NCI-H345 treated with DMSO at 0.1 percent for 48 hours (cell line): ENCODE measurements at regions not wholly inside any gene's neighbourhood (a gene's known extent, or its start where the extent isn't known, plus 50 kb on each side); places are given as distances from the start of the nearest gene placed in this dataset.
A peak's percentile ranks its signal among the peaks of the same experiment; 100 is the strongest.
"Not testable (repeated sequence)": the region's sequence is repeated elsewhere in the genome, so short reads cannot be mapped to it uniquely, and the experiment has no call there.

Source experiments
- DNase-seq: peaks from one replicate; lab custom pipeline; 2025; ENCODE audit not compliant: unreplicated experiment; lab: John Stamatoyannopoulos, UW

GRCh38 chr17:51434434-51435170 is 174.3 kb downstream of the UTP18 start:
- DNase-seq: no peak

GRCh38 chr17:51435171-51435552 is 174.8 kb downstream of the UTP18 start:
- DNase-seq: no peak

GRCh38 chr17:51435641-51436091 is 175.3 kb downstream of the UTP18 start:
- DNase-seq: peak; percentile 35

- peak; percentile 24 for DNase-seq
These were observed 179.3 kb downstream of the UTP18 start for GRCh38 chr17:51439395-51440229.

GRCh38 chr17:51441431-51441830 is 181.1 kb downstream of the UTP18 start:
- no peak for DNase-seq

DNA sequence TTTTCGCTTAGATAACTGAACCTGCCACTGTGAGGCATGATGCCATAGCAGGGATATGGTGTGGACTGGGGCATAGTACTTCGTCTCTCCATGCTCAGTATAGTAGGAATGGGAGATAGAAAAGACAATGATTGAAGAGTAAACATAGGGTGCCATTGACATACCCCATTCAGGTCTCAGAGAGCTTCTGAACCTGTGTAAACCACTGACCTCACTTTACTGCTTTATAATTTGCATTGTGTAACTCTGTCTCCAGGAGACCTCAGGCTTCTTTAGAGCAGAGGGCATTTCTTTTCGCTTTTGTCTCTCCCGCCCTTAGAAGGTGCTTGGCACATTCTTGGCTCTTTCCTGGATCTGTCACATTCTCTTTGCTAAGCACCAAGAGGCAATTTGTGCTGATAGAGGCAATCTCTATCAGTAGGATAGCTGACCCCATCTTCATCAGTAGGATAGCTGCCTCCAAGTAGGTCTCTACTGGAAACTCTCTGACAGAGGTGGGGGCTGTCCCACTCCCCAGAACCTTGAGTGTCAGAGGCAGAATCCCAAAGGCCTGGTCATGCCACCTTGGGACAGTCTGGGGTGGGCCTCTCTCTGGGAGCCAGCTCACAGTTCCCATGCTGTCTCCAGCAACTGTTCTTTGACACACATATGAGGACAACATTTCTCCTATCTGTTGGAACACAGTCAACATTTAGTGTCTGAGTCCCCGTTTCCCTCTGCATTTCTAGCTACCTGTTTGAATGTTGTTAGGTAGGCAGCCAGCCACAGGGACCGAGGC is 181.9 kb downstream of the UTP18 start:
- no peak for DNase-seq

DNA sequence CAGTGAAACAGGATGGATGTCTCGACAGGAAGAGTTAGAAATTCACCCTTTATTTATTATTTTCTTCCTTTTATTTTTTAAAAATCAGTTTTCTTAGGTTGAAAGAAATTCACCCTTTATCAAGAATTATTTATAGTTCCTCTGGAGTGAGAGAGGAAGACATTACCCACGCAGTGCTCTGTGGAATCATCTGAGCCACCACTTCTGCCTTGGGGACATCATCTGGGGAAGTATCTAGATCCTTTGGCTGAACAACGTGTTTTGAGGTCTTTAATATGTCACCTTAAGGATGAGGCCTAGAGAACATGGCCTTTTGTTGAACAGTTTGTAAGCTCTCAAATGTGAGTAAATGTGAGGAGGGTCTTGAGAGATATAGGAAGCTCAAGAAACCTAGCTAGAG is 183.3 kb downstream of the UTP18 start:
- no peak for DNase-seq

DNA sequence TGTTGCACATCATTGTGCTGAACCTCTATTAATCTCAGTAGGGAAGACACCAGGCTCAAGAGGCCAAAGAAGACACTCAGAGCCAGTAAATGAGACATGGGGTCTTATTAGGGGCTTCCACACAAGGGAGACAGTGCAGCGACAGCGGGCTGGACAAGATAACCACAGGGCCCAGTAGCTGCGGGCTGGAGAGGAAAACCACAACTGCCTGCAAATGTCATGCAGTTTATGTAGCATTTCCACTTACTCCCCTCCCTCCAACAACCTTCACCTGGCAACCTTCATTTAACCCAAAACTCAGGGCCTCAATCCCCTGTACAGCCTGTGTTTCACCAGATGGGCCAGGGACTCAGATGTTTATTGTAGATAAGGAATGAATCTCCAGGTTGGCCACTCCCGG is 185.6 kb downstream of the UTP18 start:
- no peak for DNase-seq

GRCh38 chr17:51454456-51454978 is 194.2 kb downstream of the UTP18 start:
- no peak for DNase-seq

DNA sequence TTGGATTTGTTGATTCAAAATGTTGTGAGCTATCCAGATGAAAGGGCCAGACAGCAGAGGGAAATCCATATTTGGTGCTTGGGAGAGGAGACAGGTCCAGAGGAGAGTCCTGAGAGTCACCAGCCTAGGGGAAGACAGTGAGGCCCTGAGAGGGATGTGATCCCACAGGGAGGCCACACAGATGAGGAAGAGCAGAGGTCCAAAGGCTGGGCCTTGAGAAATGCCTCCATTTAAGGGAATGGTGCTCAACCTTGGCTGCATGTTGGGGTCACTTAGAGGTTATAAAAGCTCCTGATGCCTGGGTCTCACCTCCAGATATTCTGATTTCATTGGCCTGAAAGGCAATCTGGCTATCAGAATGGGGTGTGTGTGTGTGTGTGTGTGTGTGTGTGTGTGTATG is 194.9 kb downstream of the UTP18 start:
- DNase-seq: no peak

GRCh38 chr17:51455931-51456330 is 195.6 kb downstream of the UTP18 start:
- DNase-seq: no peak

DNA sequence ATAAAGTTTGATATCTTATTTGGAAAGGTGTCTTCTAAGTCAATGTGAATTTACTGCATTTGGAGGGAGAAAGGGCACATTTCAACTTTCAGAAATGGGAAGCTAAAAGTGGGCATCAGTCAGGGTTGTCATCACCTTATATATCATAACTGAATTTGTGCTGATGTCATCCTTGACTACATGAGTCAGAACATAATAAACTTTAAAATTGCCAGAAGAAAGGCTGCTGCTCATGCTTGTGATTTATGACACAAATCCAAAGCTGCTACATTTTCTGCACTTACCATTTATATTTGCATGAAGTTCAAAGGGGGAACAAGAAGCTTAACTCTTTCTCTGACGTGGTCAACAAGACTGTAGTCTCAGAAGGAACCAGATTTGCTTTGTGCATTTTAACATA is 196.6 kb downstream of the UTP18 start:
- no peak for DNase-seq

GRCh38 chr17:51461578-51462004 is 201.2 kb downstream of the UTP18 start:
- DNase-seq: no peak

DNA sequence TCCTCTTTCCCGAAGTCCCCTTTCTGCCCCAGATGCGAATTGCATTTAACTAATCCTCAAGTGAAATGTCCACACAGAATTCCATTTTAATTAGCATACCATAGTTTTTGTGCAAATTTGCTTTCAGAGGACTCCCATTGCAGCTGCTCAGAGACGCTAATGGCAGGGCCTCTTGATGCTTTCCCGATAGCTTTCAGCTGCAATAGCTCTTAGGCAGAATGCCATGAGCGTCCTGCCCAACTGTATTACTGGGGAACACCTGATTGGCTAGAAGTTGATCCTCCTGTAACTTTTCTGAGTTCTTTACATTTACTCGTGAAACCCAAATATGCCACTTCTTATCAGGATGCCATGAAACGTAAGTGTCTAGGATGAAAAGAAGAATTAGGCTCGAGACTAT is 203.0 kb downstream of the UTP18 start:
- DNase-seq: no peak

DNA sequence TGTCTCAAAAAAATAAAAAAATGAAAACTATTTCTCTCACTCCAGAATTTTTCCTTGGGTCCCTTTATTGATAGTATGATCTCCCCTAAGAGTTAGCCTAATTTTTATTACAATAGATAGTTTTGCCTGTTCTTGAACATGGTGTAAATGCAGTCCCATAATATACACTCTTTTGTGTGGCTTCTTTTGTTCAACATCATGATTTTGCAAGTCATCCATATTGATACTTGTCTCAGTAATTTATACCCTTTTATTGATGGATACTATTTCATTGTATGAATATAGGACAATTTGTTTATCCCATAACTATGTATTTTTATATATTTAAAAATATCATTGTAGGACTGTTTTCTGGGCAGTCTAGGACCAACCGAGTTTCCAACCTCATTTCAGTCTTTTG is 207.0 kb downstream of the UTP18 start:
- no peak for DNase-seq

GRCh38 chr17:51472670-51473205 is 212.4 kb downstream of the UTP18 start:
- DNase-seq: no peak

DNA sequence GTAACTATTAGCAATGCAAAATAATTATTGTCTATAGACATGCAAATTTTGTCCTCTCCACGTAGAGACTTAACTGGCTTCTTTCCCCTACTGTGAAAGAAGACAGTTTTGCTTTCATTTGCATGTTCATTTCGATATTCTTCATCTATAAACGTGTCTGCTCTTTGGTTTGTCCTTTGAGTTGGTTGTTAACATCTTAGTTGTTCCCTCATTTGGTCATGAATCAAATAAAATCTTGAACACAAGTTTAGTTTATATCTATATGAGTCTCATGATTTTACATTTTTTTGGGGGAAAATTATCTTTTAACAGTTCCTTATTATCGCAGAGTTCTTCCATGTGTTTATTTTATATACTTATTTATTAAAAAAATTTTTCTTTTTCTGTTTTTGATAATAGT is 214.4 kb downstream of the UTP18 start:
- DNase-seq: no peak

DNA sequence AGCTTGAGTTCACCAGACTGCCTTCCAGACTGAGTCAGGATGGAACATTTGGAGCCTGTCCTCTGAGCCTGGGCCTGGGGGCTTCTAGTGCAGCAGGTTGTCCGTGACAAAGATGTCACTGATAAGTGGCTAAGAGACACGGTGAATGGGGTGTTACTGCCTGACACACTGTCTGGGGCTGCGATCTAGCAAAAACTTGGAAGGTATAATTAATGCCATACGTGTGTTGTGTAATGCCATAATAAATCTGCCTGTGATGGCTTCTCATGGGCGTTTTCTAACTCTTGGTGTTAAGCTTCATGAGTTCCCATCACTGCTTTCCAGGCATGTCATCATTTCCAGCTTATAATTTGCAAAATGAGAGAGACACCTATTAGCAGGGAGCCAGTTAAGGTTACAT is 215.4 kb downstream of the UTP18 start:
- no peak for DNase-seq

- DNase-seq: no peak
These were observed 219.0 kb downstream of the UTP18 start for GRCh38 chr17:51479303-51479702.

GRCh38 chr17:51481370-51481769 is 221.0 kb downstream of the UTP18 start:
- DNase-seq: no peak

DNA sequence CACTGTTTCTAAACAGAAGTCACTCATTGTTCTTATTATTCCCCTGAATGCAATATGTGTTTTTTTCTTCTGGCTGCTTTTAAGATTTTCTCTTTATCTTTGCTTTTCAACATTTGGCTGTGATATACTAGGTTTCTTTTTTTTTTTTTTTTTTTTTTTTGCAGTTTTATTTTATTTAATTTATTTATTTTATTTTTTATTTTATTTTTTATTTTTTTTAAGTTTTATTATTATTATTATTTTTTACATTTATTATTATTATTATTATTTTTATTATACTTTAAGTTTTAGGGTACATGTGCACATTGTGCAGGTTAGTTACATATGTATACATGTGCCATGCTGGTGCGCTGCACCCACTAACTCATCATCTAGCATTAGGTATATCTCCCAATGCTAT is 221.9 kb downstream of the UTP18 start:
- DNase-seq: not testable (repeated sequence)
